HG02852 (cell line): ENCODE measurements at regions not wholly inside any gene's neighbourhood (a gene's known extent, or its start where the extent isn't known, plus 50 kb on each side); places are given as distances from the start of the nearest gene placed in this dataset.

Experiments used
- ATAC-seq: cut with Tn5 transposase; IDR thresholded peaks from one replicate; pipeline ENCODE4 v1.9.1; 2021; ENCODE audit warnings: mild to moderate bottlenecking, moderate library complexity; ENCODE audit not compliant: unreplicated experiment

- peak; percentile 48 for ATAC-seq
Measured at GRCh38 chr20:51220293-51220706, 197.4 kb upstream of the KCNG1 start.

- ATAC-seq: no peak
Measured at GRCh38 chr20:51219544-51219943, 196.6 kb upstream of the KCNG1 start.

- ATAC-seq: no peak
Measured at GRCh38 chr20:51218603-51219002, 195.7 kb upstream of the KCNG1 start.

GRCh38 chr20:51217347-51218045 is 194.6 kb upstream of the KCNG1 start:
- no peak for ATAC-seq

GRCh38 chr20:51216850-51217249 is 193.9 kb upstream of the KCNG1 start:
- no peak for ATAC-seq

- no peak for ATAC-seq
Measured at GRCh38 chr20:51212816-51213215, 189.9 kb upstream of the KCNG1 start.

GRCh38 chr20:51211191-51211590 is 188.3 kb upstream of the KCNG1 start:
- ATAC-seq: no peak

- ATAC-seq: no peak
Measured at GRCh38 chr20:51210084-51210483, 187.2 kb upstream of the KCNG1 start.

GRCh38 chr20:51208162-51208561 is 185.3 kb upstream of the KCNG1 start:
- ATAC-seq: no peak

- ATAC-seq: no peak
Measured at GRCh38 chr20:51206032-51206662, 183.2 kb upstream of the KCNG1 start.

- ATAC-seq: no peak
Measured at GRCh38 chr20:51204794-51205193, 181.9 kb upstream of the KCNG1 start.

GRCh38 chr20:51204051-51204715 is 181.3 kb upstream of the KCNG1 start:
- no peak for ATAC-seq

- no peak for ATAC-seq
Measured at GRCh38 chr20:51202304-51202703, 179.4 kb upstream of the KCNG1 start.

GRCh38 chr20:51199920-51200319 is 177.0 kb upstream of the KCNG1 start:
- ATAC-seq: no peak

GRCh38 chr20:51198876-51199523 is 176.1 kb upstream of the KCNG1 start:
- ATAC-seq: no peak

- no peak for ATAC-seq
Measured at GRCh38 chr20:51198238-51198637, 175.3 kb upstream of the KCNG1 start.

GRCh38 chr20:51196991-51197651 is 174.2 kb upstream of the KCNG1 start:
- ATAC-seq: no peak

- ATAC-seq: no peak
Measured at GRCh38 chr20:51195990-51196389, 173.1 kb upstream of the KCNG1 start.

- no peak for ATAC-seq
Measured at GRCh38 chr20:51195419-51195901, 172.6 kb upstream of the KCNG1 start.

GRCh38 chr20:51193066-51193772 is 170.3 kb upstream of the KCNG1 start:
- no peak for ATAC-seq
